ENCODE measurements at regions not wholly inside any gene's neighbourhood (a gene's known extent, or its start where the extent isn't known, plus 50 kb on each side); places are given as distances from the start of the nearest gene placed in this dataset.

DNA sequence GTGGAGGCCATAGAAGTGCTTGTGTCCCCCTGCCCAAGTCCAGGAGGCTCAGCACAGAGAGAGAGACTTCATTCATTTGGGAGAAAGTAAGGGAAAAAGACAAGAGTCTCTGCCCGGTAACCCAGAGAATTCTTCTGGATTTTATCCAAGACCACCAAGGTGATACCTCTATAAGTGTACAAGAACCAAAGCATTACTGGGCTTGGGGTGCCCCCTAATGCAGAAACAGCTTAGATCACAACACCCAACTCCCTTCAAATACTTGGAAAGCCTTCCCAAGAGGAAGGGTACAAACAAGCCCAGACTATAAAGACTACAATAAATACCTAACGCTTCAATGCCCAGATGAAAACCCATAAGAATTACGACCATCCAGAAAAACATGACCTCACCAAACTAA, 119.7 kb upstream of the PDE3A start:
- 93% methylated on average over 2 of the region's 3 CpGs; no CpG with 5 or more reads in 1 of the 2 experiments for WGBS, 2 experiments (ENCODE audit: insufficient coverage in 2 of 2)
- H3K27ac ChIP-seq (ENCODE audit: low read depth, low read length, severe bottlenecking) = no peak overlapping the region
- H3K4me3 ChIP-seq (ENCODE audit: extremely low read depth, insufficient read depth, low read length, poor library complexity, severe bottlenecking) = no peak overlapping the region
- no peaks in the 10 kb centered on the region for H3K36me3 ChIP-seq (ENCODE audit: control insufficient read depth, insufficient read depth, low read length)
- H3K4me1 ChIP-seq (ENCODE audit: control insufficient read depth, insufficient read depth, low read length, poor library complexity, severe bottlenecking) = no peaks in the 10 kb centered on the region
- no peaks in the 10 kb centered on the region for H3K9me3 ChIP-seq (ENCODE audit: control insufficient read depth, low read length)

- Histone ChIP-seq H3K27ac (ENCODE audit: low read depth, low read length, severe bottlenecking) (no peak overlapping the region), H3K4me1 (ENCODE audit: control insufficient read depth, insufficient read depth, low read length, poor library complexity, severe bottlenecking) (no peaks in the 10 kb centered on the region), H3K36me3 (ENCODE audit: control insufficient read depth, insufficient read depth, low read length) (no peaks in the 10 kb centered on the region), H3K9me3 (ENCODE audit: control insufficient read depth, low read length) (no peaks in the 10 kb centered on the region), H3K4me3 (ENCODE audit: extremely low read depth, insufficient read depth, low read length, poor library complexity, severe bottlenecking) (no peak overlapping the region)
- no CpG with 5 or more reads among the region's 1 CpG for WGBS, 2 experiments (ENCODE audit: insufficient coverage in 2 of 2)
Measured at GRCh38 chr12:20250761-20251160, 117.6 kb upstream of the PDE3A start.

- no peaks in the 10 kb centered on the region for H3K9me3 ChIP-seq (ENCODE audit: control insufficient read depth, low read length)
- no peaks in the 10 kb centered on the region for H3K36me3 ChIP-seq (ENCODE audit: control insufficient read depth, insufficient read depth, low read length)
- H3K27ac ChIP-seq (ENCODE audit: low read depth, low read length, severe bottlenecking) = no peak overlapping the region
- H3K4me3 ChIP-seq (ENCODE audit: extremely low read depth, insufficient read depth, low read length, poor library complexity, severe bottlenecking) = no peak overlapping the region
- no peaks in the 10 kb centered on the region for H3K4me1 ChIP-seq (ENCODE audit: control insufficient read depth, insufficient read depth, low read length, poor library complexity, severe bottlenecking)
Measured at GRCh38 chr12:20257311-20257710, 111.0 kb upstream of the PDE3A start.

GRCh38 chr12:20259786-20260185, 108.6 kb upstream of the PDE3A start:
- H3K4me3 ChIP-seq (ENCODE audit: extremely low read depth, insufficient read depth, low read length, poor library complexity, severe bottlenecking) = no peak overlapping the region
- WGBS, 2 experiments (ENCODE audit: insufficient coverage in 2 of 2) = 100% methylated on average over 1 of the region's 2 CpGs; no CpG with 5 or more reads in 1 of the 2 experiments
- no peak overlapping the region for H3K27ac ChIP-seq (ENCODE audit: low read depth, low read length, severe bottlenecking)
- no peaks in the 10 kb centered on the region for H3K9me3 ChIP-seq (ENCODE audit: control insufficient read depth, low read length)
- H3K36me3 ChIP-seq (ENCODE audit: control insufficient read depth, insufficient read depth, low read length) = no peaks in the 10 kb centered on the region
- H3K4me1 ChIP-seq (ENCODE audit: control insufficient read depth, insufficient read depth, low read length, poor library complexity, severe bottlenecking) = peaks cover 5% of the 10 kb centered on the region

DNA sequence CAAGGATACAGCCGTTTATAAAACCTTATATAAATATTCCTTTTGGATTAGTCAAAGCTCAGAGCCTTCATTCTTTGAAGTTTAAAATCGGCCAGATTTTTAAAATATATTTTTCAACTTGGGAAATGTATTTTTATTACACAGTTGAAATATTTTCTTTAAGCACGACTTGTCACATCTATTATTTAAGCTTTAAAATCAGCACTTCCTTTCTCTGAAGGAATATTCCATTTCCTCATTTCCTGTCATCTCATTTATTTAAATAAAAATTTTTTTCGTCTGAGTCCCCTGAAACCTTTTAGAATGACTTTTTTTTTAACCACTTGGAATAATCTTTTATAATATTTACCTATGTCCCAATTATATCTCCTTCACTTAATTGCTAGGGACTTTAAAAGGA, 107.5 kb upstream of the PDE3A start:
- WGBS, 2 experiments (ENCODE audit: insufficient coverage in 2 of 2) = no CpG with 5 or more reads among the region's 4 CpGs
- Histone ChIP-seq H3K4me3 (ENCODE audit: extremely low read depth, insufficient read depth, low read length, poor library complexity, severe bottlenecking) (no peak overlapping the region), H3K4me1 (ENCODE audit: control insufficient read depth, insufficient read depth, low read length, poor library complexity, severe bottlenecking) (peaks cover 8% of the 10 kb centered on the region)

DNA sequence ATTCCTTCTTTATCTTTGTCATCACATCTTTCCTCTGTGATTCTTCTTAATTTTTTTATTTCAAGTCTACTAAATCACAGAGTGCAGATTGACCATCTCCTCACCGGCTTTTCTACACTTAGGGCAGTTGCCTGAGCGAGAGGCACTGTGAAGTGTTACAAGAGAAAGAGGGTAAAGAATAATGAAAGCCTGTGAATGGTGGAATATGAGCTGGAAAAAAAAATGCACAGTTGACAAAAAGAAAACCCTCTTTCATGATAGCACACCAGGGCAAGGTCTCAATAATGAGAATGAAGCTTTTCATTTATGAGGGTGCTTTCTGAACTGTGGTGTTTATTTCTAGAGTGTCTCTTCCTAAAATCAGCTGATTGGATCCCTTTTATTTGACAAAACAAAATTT, 106.2 kb upstream of the PDE3A start:
- Histone ChIP-seq H3K27ac (ENCODE audit: low read depth, low read length, severe bottlenecking) (no peak overlapping the region), H3K9me3 (ENCODE audit: control insufficient read depth, low read length) (no peaks in the 10 kb centered on the region), H3K4me1 (ENCODE audit: control insufficient read depth, insufficient read depth, low read length, poor library complexity, severe bottlenecking) (peaks cover 8% of the 10 kb centered on the region), H3K4me3 (ENCODE audit: extremely low read depth, insufficient read depth, low read length, poor library complexity, severe bottlenecking) (no peak overlapping the region), H3K36me3 (ENCODE audit: control insufficient read depth, insufficient read depth, low read length) (no peaks in the 10 kb centered on the region)
- WGBS, 2 experiments (ENCODE audit: insufficient coverage in 2 of 2) = 90% methylated on average over 2 of the region's 2 CpGs; no CpG with 5 or more reads in 1 of the 2 experiments

More for the DNA sequence above, 107.5 kb upstream of the PDE3A start:
- Histone ChIP-seq H3K9me3 (ENCODE audit: control insufficient read depth, low read length) (no peaks in the 10 kb centered on the region), H3K27ac (ENCODE audit: low read depth, low read length, severe bottlenecking) (no peak overlapping the region), H3K36me3 (ENCODE audit: control insufficient read depth, insufficient read depth, low read length) (no peaks in the 10 kb centered on the region)

- no peaks in the 10 kb centered on the region for H3K36me3 ChIP-seq (ENCODE audit: control insufficient read depth, insufficient read depth, low read length)
- no CpG with 5 or more reads among the region's 2 CpGs for WGBS, 2 experiments (ENCODE audit: insufficient coverage in 2 of 2)
- no peak overlapping the region for H3K27ac ChIP-seq (ENCODE audit: low read depth, low read length, severe bottlenecking)
Measured at GRCh38 chr12:20264026-20264425, 104.3 kb upstream of the PDE3A start.

GRCh38 chr12:20264608-20265114, 103.7 kb upstream of the PDE3A start:
- no peaks in the 10 kb centered on the region for H3K36me3 ChIP-seq (ENCODE audit: control insufficient read depth, insufficient read depth, low read length)
- H3K9me3 ChIP-seq (ENCODE audit: control insufficient read depth, low read length) = no peaks in the 10 kb centered on the region
- peak overlapping the region; percentile 60 for H3K27ac ChIP-seq (ENCODE audit: low read depth, low read length, severe bottlenecking)
- H3K4me1 ChIP-seq (ENCODE audit: control insufficient read depth, insufficient read depth, low read length, poor library complexity, severe bottlenecking) = peaks cover 8% of the 10 kb centered on the region
- H3K4me3 ChIP-seq (ENCODE audit: extremely low read depth, insufficient read depth, low read length, poor library complexity, severe bottlenecking) = no peak overlapping the region
- WGBS, 2 experiments (ENCODE audit: insufficient coverage in 2 of 2) = 0% methylated on average over 1 of the region's 1 CpG; no CpG with 5 or more reads in 1 of the 2 experiments

More at GRCh38 chr12:20264026-20264425, 104.3 kb upstream of the PDE3A start:
- peaks cover 8% of the 10 kb centered on the region for H3K4me1 ChIP-seq (ENCODE audit: control insufficient read depth, insufficient read depth, low read length, poor library complexity, severe bottlenecking)
- H3K9me3 ChIP-seq (ENCODE audit: control insufficient read depth, low read length) = no peaks in the 10 kb centered on the region
- no peak overlapping the region for H3K4me3 ChIP-seq (ENCODE audit: extremely low read depth, insufficient read depth, low read length, poor library complexity, severe bottlenecking)

- H3K36me3 ChIP-seq (ENCODE audit: control insufficient read depth, insufficient read depth, low read length) = no peaks in the 10 kb centered on the region
- H3K4me3 ChIP-seq (ENCODE audit: extremely low read depth, insufficient read depth, low read length, poor library complexity, severe bottlenecking) = no peak overlapping the region
- no peaks in the 10 kb centered on the region for H3K9me3 ChIP-seq (ENCODE audit: control insufficient read depth, low read length)
- peaks cover 8% of the 10 kb centered on the region for H3K4me1 ChIP-seq (ENCODE audit: control insufficient read depth, insufficient read depth, low read length, poor library complexity, severe bottlenecking)
- WGBS, 2 experiments (ENCODE audit: insufficient coverage in 2 of 2) = 86 to 89% methylated on average over 1 to 3 of the region's 6 CpGs
- H3K27ac ChIP-seq (ENCODE audit: low read depth, low read length, severe bottlenecking) = no peak overlapping the region
Measured at GRCh38 chr12:20268121-20268732, 100.1 kb upstream of the PDE3A start.

DNA sequence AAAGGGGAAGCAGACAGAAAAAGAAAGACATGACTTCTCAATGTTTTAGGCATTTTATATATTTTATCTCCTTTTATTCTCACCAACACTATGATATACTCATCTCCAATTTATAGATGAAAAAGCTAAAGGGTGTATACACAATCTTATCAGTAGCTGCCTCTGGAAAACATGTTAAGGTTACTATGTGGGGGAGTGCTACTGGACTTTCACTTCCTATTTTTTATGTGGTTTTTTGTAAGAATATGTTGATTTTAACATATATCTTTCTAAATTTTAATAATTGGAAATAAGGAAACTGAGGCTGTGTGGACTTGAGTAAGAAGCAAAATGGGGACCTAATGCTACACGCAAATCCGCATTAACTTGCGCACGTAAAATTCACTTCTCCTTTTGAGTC, 99.6 kb upstream of the PDE3A start:
- WGBS, 2 experiments (ENCODE audit: insufficient coverage in 2 of 2) = 95 to 100% methylated on average over 4 of the region's 4 CpGs
- Histone ChIP-seq H3K36me3 (ENCODE audit: control insufficient read depth, insufficient read depth, low read length) (no peaks in the 10 kb centered on the region), H3K9me3 (ENCODE audit: control insufficient read depth, low read length) (no peaks in the 10 kb centered on the region), H3K4me3 (ENCODE audit: extremely low read depth, insufficient read depth, low read length, poor library complexity, severe bottlenecking) (no peak overlapping the region), H3K4me1 (ENCODE audit: control insufficient read depth, insufficient read depth, low read length, poor library complexity, severe bottlenecking) (peaks cover 8% of the 10 kb centered on the region), H3K27ac (ENCODE audit: low read depth, low read length, severe bottlenecking) (no peak overlapping the region)

GRCh38 chr12:20269337-20270067, 98.8 kb upstream of the PDE3A start:
- H3K4me3 ChIP-seq (ENCODE audit: extremely low read depth, insufficient read depth, low read length, poor library complexity, severe bottlenecking) = no peak overlapping the region
- no peaks in the 10 kb centered on the region for H3K9me3 ChIP-seq (ENCODE audit: control insufficient read depth, low read length)
- H3K27ac ChIP-seq (ENCODE audit: low read depth, low read length, severe bottlenecking) = no peak overlapping the region
- peaks cover 6% of the 10 kb centered on the region for H3K4me1 ChIP-seq (ENCODE audit: control insufficient read depth, insufficient read depth, low read length, poor library complexity, severe bottlenecking)
- WGBS, 2 experiments (ENCODE audit: insufficient coverage in 2 of 2) = 52 to 63% methylated on average over 2 to 3 of the region's 5 CpGs
- no peaks in the 10 kb centered on the region for H3K36me3 ChIP-seq (ENCODE audit: control insufficient read depth, insufficient read depth, low read length)
